ENCODE measurements at regions not wholly inside any gene's neighbourhood (a gene's known extent, or its start where the extent isn't known, plus 50 kb on each side); places are given as distances from the start of the nearest gene placed in this dataset.
"Not testable (repeated sequence)": the region's sequence is repeated elsewhere in the genome, so short reads cannot be mapped to it uniquely, and the experiment has no call there.

GRCh38 chr16:10300905-10301304, 85.0 kb upstream of the ATF7IP2 start:
- ATAC-seq, result no peak
- Histone ChIP-seq H3K27ac (ENCODE audit: low read depth) (no peak overlapping the region), H3K79me2 (replicated peaks; ENCODE audit: insufficient read depth) (no peaks in the 10 kb centered on the region), H3K4me3 (no peak overlapping the region), H3K9me2 (ENCODE audit: insufficient read depth) (no peaks in the 10 kb centered on the region), H3K4me1 (ENCODE audit: insufficient read depth) (no peaks in the 10 kb centered on the region), H3K36me3 (ENCODE audit: insufficient read depth) (no peaks in the 10 kb centered on the region), H2AFZ (peak overlapping the region; percentile 86; the same call in 1 of the 2 replicates), H4K20me1 (replicated peaks; ENCODE audit: insufficient read depth) (no peaks in the 10 kb centered on the region), H3F3A (replicated peaks; ENCODE audit: low read depth) (no peaks in the 10 kb centered on the region), H3K27me3 (ENCODE audit: insufficient read depth) (no peaks in the 10 kb centered on the region), H3K4me2 (no peak overlapping the region)
- H3K36me3 Mint-ChIP-seq (ENCODE audit: low read depth), result no peaks in the 10 kb centered on the region
- H3K27me3 Mint-ChIP-seq (ENCODE audit: insufficient read depth, low read depth, poor library complexity), result no peaks in the 10 kb centered on the region
- peaks cover 5% of the 10 kb centered on the region; the same call in 2 of the 3 replicates for H3K9me3 Mint-ChIP-seq
- H3K4me3 Mint-ChIP-seq, result no peak overlapping the region
- TF ChIP-seq CTCF (conservative IDR thresholded peaks at IDR 0.05; ENCODE audit: low read depth in 2 of 2), result no peak
- TF ChIP-seq CREB1 (CRISPR knock-in tag; IDR thresholded peaks at IDR 0.05; ENCODE audit: low read depth), result no peak
- no peak for TF ChIP-seq EZH2 (IDR thresholded peaks at IDR 0.05; ENCODE audit: low read depth, unreplicated experiment)
- TF ChIP-seq EZH2phosphoT487 (IDR thresholded peaks at IDR 0.05; ENCODE audit: unreplicated experiment), result no peak
- TF ChIP-seq JUNB (IDR thresholded peaks at IDR 0.05; ENCODE audit: unreplicated experiment), result no peak
- TF ChIP-seq ZNF462 (CRISPR knock-in tag; IDR thresholded peaks at IDR 0.05), result no peak
- H3K27ac Mint-ChIP-seq, result no peak overlapping the region
- no peaks in the 10 kb centered on the region for H3K4me1 Mint-ChIP-seq
- no peak for DNase-seq (ENCODE audit: low spot score)

- not testable (repeated sequence) for H3F3A ChIP-seq (replicated peaks; ENCODE audit: low read depth); H3K4me1 ChIP-seq (ENCODE audit: insufficient read depth); H3K36me3 ChIP-seq (ENCODE audit: insufficient read depth); H3K27ac ChIP-seq (ENCODE audit: low read depth); DNase-seq (ENCODE audit: low spot score); H3K4me1 Mint-ChIP-seq; H3K79me2 ChIP-seq (replicated peaks; ENCODE audit: insufficient read depth); H3K4me3 Mint-ChIP-seq; H3K9me3 Mint-ChIP-seq; H3K27me3 Mint-ChIP-seq (ENCODE audit: insufficient read depth, low read depth, poor library complexity); H3K36me3 Mint-ChIP-seq (ENCODE audit: low read depth); ATAC-seq; H3K4me2 ChIP-seq; H3K27ac Mint-ChIP-seq; H3K27me3 ChIP-seq (ENCODE audit: insufficient read depth); H3K9me2 ChIP-seq (ENCODE audit: insufficient read depth); H4K20me1 ChIP-seq (replicated peaks; ENCODE audit: insufficient read depth); H2AFZ ChIP-seq; H3K4me3 ChIP-seq
Observed at GRCh38 chr16:10301547-10301946, 84.3 kb upstream of the ATF7IP2 start.

Measured in GM23338 (cell line).